ENCODE measurements at regions not wholly inside any gene's neighbourhood (a gene's known extent, or its start where the extent isn't known, plus 50 kb on each side); places are given as distances from the start of the nearest gene placed in this dataset.

GRCh38 chr9:117485176-117485575, 70.3 kb upstream of the ASTN2 start:
- no peak for DNase-seq

- no peak for DNase-seq
Measured at GRCh38 chr9:117480729-117481128, 65.9 kb upstream of the ASTN2 start.

- DNase-seq = no peak
Measured at GRCh38 chr9:117480253-117480652, 65.4 kb upstream of the ASTN2 start.

DNA sequence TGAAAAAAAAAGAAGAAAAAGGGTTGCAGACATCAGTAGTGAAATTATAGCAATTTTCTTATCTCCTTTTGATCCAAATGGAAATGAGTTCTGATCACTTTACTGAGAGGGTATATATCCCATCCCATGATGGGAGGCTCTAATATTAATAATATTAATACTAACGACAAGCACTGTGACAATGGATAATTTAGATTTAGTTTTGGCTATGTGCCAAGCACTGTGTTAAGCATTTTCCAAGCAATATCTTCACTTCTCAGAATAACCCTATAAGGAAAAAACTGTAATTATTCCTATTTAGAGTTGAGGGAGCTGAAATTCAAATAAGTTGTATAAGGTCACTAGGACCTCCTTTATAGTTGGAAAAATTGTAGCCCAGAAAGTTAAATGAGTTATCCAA, 58.4 kb upstream of the ASTN2 start:
- DNase-seq = no peak

DNA sequence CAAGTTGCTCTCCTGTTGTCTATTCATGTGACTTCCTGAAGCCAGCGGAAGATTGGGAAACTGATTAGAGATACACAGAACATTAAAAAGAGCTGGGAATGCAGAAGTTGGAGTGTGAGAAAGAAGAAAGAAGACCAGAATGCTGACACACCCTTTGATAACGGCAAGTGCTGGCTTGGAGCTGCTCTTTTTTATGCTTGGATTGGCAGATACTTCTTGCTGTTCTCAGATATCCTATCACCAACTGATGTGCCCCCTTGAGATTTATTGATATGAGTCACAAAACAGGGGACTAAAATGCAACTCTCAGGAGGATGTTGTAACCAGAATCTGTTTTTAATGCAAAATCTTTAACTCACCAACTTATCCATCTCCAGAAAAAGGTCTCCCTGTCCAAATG, 56.0 kb upstream of the ASTN2 start:
- DNase-seq = no peak

- DNase-seq = no peak
Measured at GRCh38 chr9:117470455-117470854, 55.6 kb upstream of the ASTN2 start.

GRCh38 chr9:117466111-117466510, 51.3 kb upstream of the ASTN2 start:
- no peak for DNase-seq

DNA sequence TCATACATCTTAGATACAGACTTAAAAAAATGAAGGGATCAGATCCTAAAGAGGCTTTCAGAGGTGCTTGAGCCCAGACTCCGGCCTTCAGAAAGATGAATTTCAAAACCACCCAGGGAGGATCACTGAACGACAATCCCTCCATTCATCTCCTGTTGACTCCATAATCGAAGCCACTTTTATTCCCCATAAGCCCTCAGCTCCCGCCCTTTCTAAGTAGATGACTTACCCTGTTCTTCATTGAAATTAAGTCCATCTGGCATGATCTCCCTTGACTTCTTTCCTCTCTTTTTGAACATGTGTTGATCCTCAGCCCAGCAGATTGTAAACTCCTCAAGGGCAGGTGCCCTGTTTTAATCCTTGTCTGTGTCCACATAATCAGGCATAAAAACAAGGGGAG, 50.8 kb upstream of the ASTN2 start:
- DNase-seq = no peak

GRCh38 chr9:117464941-117465616, 50.2 kb upstream of the ASTN2 start:
- no peak for DNase-seq

Data from activated gamma-delta T cell (primary cell).